ENCODE measurements at regions not wholly inside any gene's neighbourhood (a gene's known extent, or its start where the extent isn't known, plus 50 kb on each side); places are given as distances from the start of the nearest gene placed in this dataset.

- 90 to 95% methylated on average over 8 of the region's 8 CpGs for WGBS, 2 donors
- Histone ChIP-seq H3K4me1 (no peaks in the 10 kb centered on the region), H3K36me3 (no peaks in the 10 kb centered on the region), H3K9me3 (no peaks in the 10 kb centered on the region), H3K4me3 (no peak overlapping the region), H3K27me3 (no peaks in the 10 kb centered on the region), H3K27ac (no peak overlapping the region)
- TF ChIP-seq CTCF (IDR thresholded peaks at IDR 0.05) (no peak), EP300 (IDR thresholded peaks at IDR 0.05) (no peak), POLR2A (IDR thresholded peaks at IDR 0.05) (no peak), POLR2AphosphoS5 (IDR thresholded peaks at IDR 0.05) (no peak)
- no peak for DNase-seq
- intact Hi-C loops (cut with DNase I), result no loop called here
Measured at GRCh38 chr9:13992138-13993088, 321.5 kb downstream of the NFIB start.

GRCh38 chr9:13991395-13991794, 322.5 kb downstream of the NFIB start:
- Histone ChIP-seq H3K36me3 (no peaks in the 10 kb centered on the region), H3K27me3 (no peaks in the 10 kb centered on the region), H3K9me3 (no peaks in the 10 kb centered on the region), H3K27ac (no peak overlapping the region), H3K4me3 (no peak overlapping the region), H3K4me1 (no peaks in the 10 kb centered on the region)
- DNase-seq, result no peak
- TF ChIP-seq CTCF (IDR thresholded peaks at IDR 0.05) (no peak), POLR2AphosphoS5 (IDR thresholded peaks at IDR 0.05) (no peak), EP300 (IDR thresholded peaks at IDR 0.05) (no peak), POLR2A (IDR thresholded peaks at IDR 0.05) (no peak)
- intact Hi-C loops (cut with DNase I), result no loop called here
- 85 to 87% methylated on average over 1 of the region's 1 CpG for WGBS, 2 donors

- intact Hi-C loops (cut with DNase I), result no loop called here
- no peaks in the 10 kb centered on the region for H3K9me3 ChIP-seq
- no peak for DNase-seq
- no peak for TF ChIP-seq POLR2A (IDR thresholded peaks at IDR 0.05)
- TF ChIP-seq POLR2AphosphoS5 (IDR thresholded peaks at IDR 0.05), result no peak
- TF ChIP-seq CTCF (IDR thresholded peaks at IDR 0.05), result no peak
- TF ChIP-seq EP300 (IDR thresholded peaks at IDR 0.05), result no peak
- no peak overlapping the region for H3K4me3 ChIP-seq
- no peak overlapping the region for H3K27ac ChIP-seq
- no peaks in the 10 kb centered on the region for H3K27me3 ChIP-seq
- no peaks in the 10 kb centered on the region for H3K4me1 ChIP-seq
- 63 to 68% methylated on average over 4 of the region's 4 CpGs for WGBS, 2 donors
- H3K36me3 ChIP-seq, result no peaks in the 10 kb centered on the region
Measured at GRCh38 chr9:13990994-13991393, 322.9 kb downstream of the NFIB start.

GRCh38 chr9:13990331-13990730, 323.6 kb downstream of the NFIB start:
- no peak overlapping the region for H3K4me3 ChIP-seq
- TF ChIP-seq EP300 (IDR thresholded peaks at IDR 0.05), result no peak
- TF ChIP-seq CTCF (IDR thresholded peaks at IDR 0.05), result no peak
- no peak for TF ChIP-seq POLR2A (IDR thresholded peaks at IDR 0.05)
- TF ChIP-seq POLR2AphosphoS5 (IDR thresholded peaks at IDR 0.05), result no peak
- intact Hi-C loops (cut with DNase I), result no loop called here

More at GRCh38 chr9:13990331-13990730, 323.6 kb downstream of the NFIB start:
- Histone ChIP-seq H3K27ac (no peak overlapping the region), H3K36me3 (no peaks in the 10 kb centered on the region), H3K27me3 (no peaks in the 10 kb centered on the region), H3K9me3 (no peaks in the 10 kb centered on the region), H3K4me1 (no peaks in the 10 kb centered on the region)
- no peak for DNase-seq

All from sigmoid colon (tissue), 6 donors.